ENCODE measurements at regions not wholly inside any gene's neighbourhood (a gene's known extent, or its start where the extent isn't known, plus 50 kb on each side); places are given as distances from the start of the nearest gene placed in this dataset.

- H3K36me3 ChIP-seq (ENCODE audit: insufficient read depth, low read length) = no peaks in the 10 kb centered on the region
- no peaks in the 10 kb centered on the region for H3K9me2 ChIP-seq (replicated peaks; ENCODE audit: low read depth, low read length)
- no peaks in the 10 kb centered on the region for H3K79me2 ChIP-seq (ENCODE audit: insufficient read depth, low read length)
- no peak overlapping the region for H3K4me2 ChIP-seq (ENCODE audit: low read depth, low read length, poor library complexity, severe bottlenecking)
- H2AFZ ChIP-seq (ENCODE audit: low read length) = no peak overlapping the region
- H3K27me3 ChIP-seq (ENCODE audit: insufficient read depth, low read length, poor library complexity, severe bottlenecking) = no peaks in the 10 kb centered on the region
- TF ChIP-seq CTCF (conservative IDR thresholded peaks at IDR 0.05; ENCODE audit: low read length) (no peak), EZH2phosphoT487 (IDR thresholded peaks at IDR 0.05; ENCODE audit: borderline replicate concordance) (no peak)
- H3K9ac ChIP-seq (ENCODE audit: low read depth, low read length, poor library complexity, severe bottlenecking) = no peak overlapping the region
- no peaks in the 10 kb centered on the region for H3K4me1 ChIP-seq (ENCODE audit: insufficient read depth, low read length, poor library complexity, severe bottlenecking)
- H3F3A ChIP-seq (ENCODE audit: low read depth) = no peaks in the 10 kb centered on the region
- no peaks in the 10 kb centered on the region for H3K9me3 ChIP-seq (ENCODE audit: insufficient read depth, low read depth, low read length)
- no peak overlapping the region for H3K4me3 ChIP-seq (ENCODE audit: low read length, poor library complexity, severe bottlenecking)
- no peaks in the 10 kb centered on the region for H4K20me1 ChIP-seq (ENCODE audit: insufficient read depth, low read length, poor library complexity, severe bottlenecking)
Measured at GRCh38 chr12:59386236-59386635, 209.6 kb upstream of the SLC16A7 start.

- H3K4me1 ChIP-seq (ENCODE audit: insufficient read depth, low read length, poor library complexity, severe bottlenecking) = no peaks in the 10 kb centered on the region
- no peaks in the 10 kb centered on the region for H3K9me3 ChIP-seq (ENCODE audit: insufficient read depth, low read depth, low read length)
- TF ChIP-seq EZH2phosphoT487 (IDR thresholded peaks at IDR 0.05; ENCODE audit: borderline replicate concordance) (no peak), CTCF (conservative IDR thresholded peaks at IDR 0.05; ENCODE audit: low read length) (no peak)
- H2AFZ ChIP-seq (ENCODE audit: low read length) = peak overlapping the region; percentile 43
- no peaks in the 10 kb centered on the region for H3K79me2 ChIP-seq (ENCODE audit: insufficient read depth, low read length)
- no peaks in the 10 kb centered on the region for H3K9me2 ChIP-seq (replicated peaks; ENCODE audit: low read depth, low read length)
- no peaks in the 10 kb centered on the region for H3K27me3 ChIP-seq (ENCODE audit: insufficient read depth, low read length, poor library complexity, severe bottlenecking)
- peak overlapping the region; percentile 23 for H3K4me2 ChIP-seq (ENCODE audit: low read depth, low read length, poor library complexity, severe bottlenecking)
- no peaks in the 10 kb centered on the region for H3F3A ChIP-seq (ENCODE audit: low read depth)
- no peaks in the 10 kb centered on the region for H4K20me1 ChIP-seq (ENCODE audit: insufficient read depth, low read length, poor library complexity, severe bottlenecking)
- no peaks in the 10 kb centered on the region for H3K36me3 ChIP-seq (ENCODE audit: insufficient read depth, low read length)
- peak overlapping the region; percentile 10 for H3K4me3 ChIP-seq (ENCODE audit: low read length, poor library complexity, severe bottlenecking)
- no peak overlapping the region for H3K9ac ChIP-seq (ENCODE audit: low read depth, low read length, poor library complexity, severe bottlenecking)
Measured at GRCh38 chr12:59383079-59383822, 212.6 kb upstream of the SLC16A7 start.

GRCh38 chr12:59382282-59383078, 213.3 kb upstream of the SLC16A7 start:
- Histone ChIP-seq H3K36me3 (ENCODE audit: insufficient read depth, low read length) (no peaks in the 10 kb centered on the region), H3K79me2 (ENCODE audit: insufficient read depth, low read length) (no peaks in the 10 kb centered on the region), H3K9me3 (ENCODE audit: insufficient read depth, low read depth, low read length) (no peaks in the 10 kb centered on the region), H2AFZ (ENCODE audit: low read length) (peak overlapping the region; percentile 43), H3K4me3 (ENCODE audit: low read length, poor library complexity, severe bottlenecking) (peak overlapping the region; percentile 10), H4K20me1 (ENCODE audit: insufficient read depth, low read length, poor library complexity, severe bottlenecking) (no peaks in the 10 kb centered on the region), H3F3A (ENCODE audit: low read depth) (no peaks in the 10 kb centered on the region), H3K9me2 (replicated peaks; ENCODE audit: low read depth, low read length) (no peaks in the 10 kb centered on the region), H3K4me2 (ENCODE audit: low read depth, low read length, poor library complexity, severe bottlenecking) (peak overlapping the region; percentile 23), H3K9ac (ENCODE audit: low read depth, low read length, poor library complexity, severe bottlenecking) (no peak overlapping the region), H3K4me1 (ENCODE audit: insufficient read depth, low read length, poor library complexity, severe bottlenecking) (no peaks in the 10 kb centered on the region), H3K27me3 (ENCODE audit: insufficient read depth, low read length, poor library complexity, severe bottlenecking) (no peaks in the 10 kb centered on the region)
- TF ChIP-seq CTCF (conservative IDR thresholded peaks at IDR 0.05; ENCODE audit: low read length) (no peak), EZH2phosphoT487 (IDR thresholded peaks at IDR 0.05; ENCODE audit: borderline replicate concordance) (no peak)
